WTC11 (cell line): ENCODE measurements at regions not wholly inside any gene's neighbourhood (a gene's known extent, or its start where the extent isn't known, plus 50 kb on each side); places are given as distances from the start of the nearest gene placed in this dataset.

Source experiments
- ATAC-seq: fragments of 200-7000 bp; cut with Tn5 transposase; 2 replicates; pipeline ENCODE4 v1.10.0; 2021; ENCODE audit warnings: mild to moderate bottlenecking, moderate library complexity
- CTCF ChIA-PET: fragments of 300-600 bp; sonication (Branson Sonifier 250); formaldehyde crosslinking; loops from one replicate; lab custom pipeline; 2021; ENCODE audit warnings: antibody characterized with exemption; lab: Charles Lee
- POLR2A ChIA-PET: fragments of 350-600 bp; sonication (Branson Sonifier 250); formaldehyde crosslinking; loops from one replicate; lab custom pipeline; 2021; ENCODE audit warnings: antibody characterized with exemption; lab: Charles Lee
- DNase-seq: peaks from one replicate; pipeline ENCODE4 v3.0.0; 2021; ENCODE audit warnings: low spot score
- H3K27ac Mint-ChIP-seq: 2 replicates; pipeline ENCODE4 v1.8.0; 2021; ENCODE audit warnings: mixed read lengths
- H3K27me3 Mint-ChIP-seq: 2 replicates; pipeline ENCODE4 v1.8.0; 2021; ENCODE audit warnings: low read depth, mild to moderate bottlenecking, moderate library complexity, mixed read lengths
- H3K36me3 Mint-ChIP-seq: 2 replicates; pipeline ENCODE4 v1.8.0; 2021; ENCODE audit warnings: mixed read lengths
- H3K4me1 Mint-ChIP-seq: 2 replicates; pipeline ENCODE4 v1.8.0; 2022; ENCODE audit warnings: mixed read lengths
- H3K4me3 Mint-ChIP-seq: 2 replicates; pipeline ENCODE4 v1.8.0; 2021; ENCODE audit warnings: mild to moderate bottlenecking, moderate library complexity, mixed read lengths
- H3K9me3 Mint-ChIP-seq: 2 replicates; pipeline ENCODE4 v1.8.0; 2021; ENCODE audit warnings: mixed read lengths
- ARID4B ChIP-seq: sonication (generic); formaldehyde crosslinking; IDR thresholded peaks from 2 replicates; pipeline ENCODE4 v1.8.0; 2023; ENCODE audit warnings: missing genetic modification reagents, mild to moderate bottlenecking, borderline replicate concordance
- ATF1 ChIP-seq: sonication (generic); formaldehyde crosslinking; IDR thresholded peaks from 2 replicates; pipeline ENCODE4 v1.8.1; 2023; ENCODE audit warnings: mild to moderate bottlenecking, moderate library complexity, missing genetic modification reagents
- ATF3 ChIP-seq: sonication (generic); formaldehyde crosslinking; conservative IDR thresholded peaks from 2 replicates; pipeline ENCODE4 v1.8.1; 2022; ENCODE audit warnings: mild to moderate bottlenecking, missing genetic modification reagents
- CTCF ChIP-seq: fragments of 200-600 bp; IDR thresholded peaks from 2 replicates; pipeline ENCODE4 v1.8.0; 2022; ENCODE audit warnings: antibody characterized with exemption
- ERG ChIP-seq: fragments of 250-450 bp; sonication (Bioruptor Pico); IDR thresholded peaks from 2 replicates; pipeline ENCODE4 v1.8.0; 2021; ENCODE audit warnings: mild to moderate bottlenecking
- GRHL2 ChIP-seq: fragments of 250-450 bp; sonication (Bioruptor Pico); IDR thresholded peaks from 2 replicates; pipeline ENCODE4 v1.8.0; 2022; ENCODE audit warnings: mild to moderate bottlenecking, moderate library complexity; ENCODE audit not compliant: insufficient replicate concordance, severe bottlenecking
- SMAD3 ChIP-seq: sonication (generic); formaldehyde crosslinking; IDR thresholded peaks from 2 replicates; pipeline ENCODE4 v1.8.0; 2022; ENCODE audit warnings: missing genetic modification reagents, mild to moderate bottlenecking, borderline replicate concordance
- STAT6 ChIP-seq: sonication (generic); formaldehyde crosslinking; conservative IDR thresholded peaks from 2 replicates; pipeline ENCODE4 v1.8.1; 2023; ENCODE audit warnings: mild to moderate bottlenecking, low read depth, missing genetic modification reagents, moderate library complexity
- TEAD4 ChIP-seq: sonication (generic); formaldehyde crosslinking; IDR thresholded peaks from 2 replicates; pipeline ENCODE4 v1.8.0; 2022; ENCODE audit warnings: mild to moderate bottlenecking, missing genetic modification reagents
- ZNF396 ChIP-seq: fragments of 250-450 bp; sonication (Bioruptor Pico); IDR thresholded peaks from 2 replicates; pipeline ENCODE4 v1.8.0; 2021; ENCODE audit warnings: mild to moderate bottlenecking, moderate library complexity, borderline replicate concordance
- ZNF423 ChIP-seq: fragments of 250-450 bp; sonication (Bioruptor Pico); IDR thresholded peaks from 2 replicates; pipeline ENCODE4 v2.1.2; 2022; ENCODE audit warnings: mild to moderate bottlenecking, moderate library complexity
- ZNF532 ChIP-seq: fragments of 250-450 bp; sonication (Bioruptor Pico); IDR thresholded peaks from 2 replicates; pipeline ENCODE4 v1.9.0; 2021; ENCODE audit warnings: mild to moderate bottlenecking, borderline replicate concordance

- TF ChIP-seq ERG (CRISPR knock-in tag) (no peak), SMAD3 (no peak), ATF1 (CRISPR knock-in tag) (no peak), ARID4B (CRISPR knock-in tag) (no peak), STAT6 (no peak), GRHL2 (no peak), ZNF423 (CRISPR knock-in tag) (no peak), TEAD4 (CRISPR knock-in tag) (no peak), ATF3 (CRISPR knock-in tag) (no peak)
- TF ChIP-seq, all 79 proteins: peak for 0
Measured at GRCh38 chr4:152211936-152212653, 323.8 kb downstream of the FBXW7 start (continued).

- peaks cover 22% of the 10 kb centered on the region for H3K4me1 Mint-ChIP-seq
- H3K27ac Mint-ChIP-seq: no peak overlapping the region
Measured at GRCh38 chr4:152209772-152210493, 326.0 kb downstream of the FBXW7 start.

More at GRCh38 chr4:152209772-152210493, 326.0 kb downstream of the FBXW7 start:
- Mint-ChIP-seq H3K4me3 (no peak overlapping the region), H3K36me3 (no peaks in the 10 kb centered on the region), H3K9me3 (peaks cover under 1% of the 10 kb centered on the region; the same call in 1 of the 2 replicates), H3K27me3 (no peaks in the 10 kb centered on the region)
- TF ChIP-seq CTCF (no peak), ZNF396 (CRISPR knock-in tag) (no peak), ZNF532 (CRISPR knock-in tag) (no peak)
- ChIA-PET POLR2A (no interaction called here), CTCF (no interaction called here)
- DNase-seq (no peak), ATAC-seq (no peak)
